COLO668 (cell line): ENCODE measurements at regions not wholly inside any gene's neighbourhood (a gene's known extent, or its start where the extent isn't known, plus 50 kb on each side); places are given as distances from the start of the nearest gene placed in this dataset.
"Not testable (repeated sequence)": the region's sequence is repeated elsewhere in the genome, so short reads cannot be mapped to it uniquely, and the experiment has no call there.

Experiments
- DNase-seq: peaks from one replicate; lab custom pipeline; 2025; ENCODE audit not compliant: unreplicated experiment; lab: John Stamatoyannopoulos, UW

- no peak for DNase-seq
These were observed 90.9 kb downstream of the CPZ start for GRCh38 chr4:8683462-8683861.

- no peak for DNase-seq
These were observed 90.2 kb downstream of the CPZ start for GRCh38 chr4:8682725-8683124.

- DNase-seq = no peak
These were observed 89.7 kb downstream of the CPZ start for GRCh38 chr4:8682296-8682695.

DNA sequence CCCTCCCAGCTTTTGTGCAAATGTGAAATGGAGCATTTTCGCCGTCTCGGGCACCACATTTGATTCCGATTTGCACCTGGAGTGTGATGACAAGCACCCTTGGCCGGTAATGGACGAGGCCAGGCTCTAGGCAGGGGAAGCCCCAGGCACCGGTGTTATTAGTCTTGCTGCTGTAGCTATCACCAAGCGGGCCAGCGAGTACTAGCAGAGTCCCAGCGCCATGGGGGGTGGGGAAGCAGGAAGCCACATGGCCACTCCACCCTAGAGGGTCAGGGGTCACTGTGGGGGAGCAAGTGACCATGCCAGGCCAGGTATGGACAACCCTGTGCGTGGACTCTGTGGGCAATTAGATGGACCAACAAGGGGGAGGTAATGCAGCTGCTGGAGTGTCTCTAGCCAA lies 88.8 kb downstream of the CPZ start:
- no peak for DNase-seq

- DNase-seq = no peak
These were observed 86.5 kb downstream of the CPZ start for GRCh38 chr4:8679032-8679431.

DNA sequence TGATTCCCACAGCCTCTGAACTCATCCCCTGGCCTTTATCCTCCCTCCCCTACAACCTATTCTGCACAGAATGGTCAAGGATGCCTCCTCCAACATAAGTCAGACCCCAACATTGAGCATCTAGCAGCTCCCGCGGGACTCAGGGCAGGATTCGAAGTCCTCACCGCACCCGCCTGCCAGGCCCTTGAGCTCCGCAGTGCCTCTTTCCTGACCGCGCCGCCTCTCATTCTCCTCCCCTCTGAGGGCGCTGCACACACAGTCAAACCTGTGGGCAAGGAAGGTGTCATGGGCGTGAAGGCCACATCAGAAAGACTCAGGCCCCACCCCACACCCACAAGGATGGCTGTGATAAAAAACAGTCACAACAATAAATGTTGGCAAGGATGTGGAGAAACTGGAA lies 84.1 kb downstream of the CPZ start:
- no peak for DNase-seq

- no peak for DNase-seq
These were observed 83.3 kb downstream of the CPZ start for GRCh38 chr4:8675906-8676305.

- no peak for DNase-seq
These were observed 82.8 kb downstream of the CPZ start for GRCh38 chr4:8675383-8675782.

DNA sequence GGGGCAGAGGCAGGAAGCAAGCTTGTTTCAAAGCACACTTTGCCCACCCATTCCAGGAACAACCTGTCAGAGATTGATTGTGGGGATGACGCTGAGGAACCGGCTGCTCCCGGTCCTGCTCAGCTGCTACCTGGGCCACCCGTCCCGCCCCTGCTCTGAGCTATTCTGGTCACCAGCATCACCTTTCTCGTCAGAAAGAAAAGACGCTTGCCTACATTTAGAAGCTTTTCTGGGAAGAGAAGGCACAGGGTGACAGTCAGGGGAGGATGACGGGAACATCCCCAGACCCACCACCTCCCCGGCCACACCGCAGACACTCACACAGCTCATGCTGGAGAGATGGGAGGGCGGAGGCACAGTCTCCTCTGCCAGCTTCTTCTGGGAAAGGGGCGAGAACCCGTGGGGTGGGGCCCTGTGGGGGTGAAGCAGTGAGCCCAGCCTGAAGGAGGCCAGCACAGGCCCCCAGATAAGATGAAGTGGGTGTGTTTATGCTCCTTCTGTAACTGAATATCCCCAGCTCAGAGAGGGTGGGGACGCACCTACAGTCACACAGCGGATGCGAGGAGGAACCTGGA lies 81.8 kb downstream of the CPZ start:
- DNase-seq = no peak

- DNase-seq = not testable (repeated sequence)
These were observed 80.5 kb downstream of the CPZ start for GRCh38 chr4:8673106-8673505.

DNA sequence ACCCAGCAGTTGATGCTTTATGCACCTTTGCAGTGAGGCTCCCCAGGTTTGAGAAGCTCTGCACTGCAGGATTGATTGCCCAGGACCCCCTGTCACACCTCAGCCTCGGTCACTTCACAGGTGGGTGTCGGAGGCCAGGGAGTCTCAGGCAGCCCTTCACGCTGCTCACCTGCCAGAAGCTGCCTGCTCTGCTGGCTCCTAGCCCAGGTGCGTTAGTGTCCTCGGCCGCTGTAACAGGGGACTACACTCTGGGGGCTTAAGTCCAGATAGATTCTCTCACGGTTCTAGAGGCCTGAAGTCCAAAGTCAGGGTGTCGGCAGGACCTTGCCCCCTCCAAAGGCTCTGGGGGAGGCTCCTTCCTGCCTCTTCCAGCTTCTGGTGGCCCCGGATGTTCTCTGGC lies 79.9 kb downstream of the CPZ start:
- DNase-seq = no peak

GRCh38 chr4:8671712-8672290 lies 79.2 kb downstream of the CPZ start:
- DNase-seq = no peak
